HT-29 (cell line): ENCODE measurements at regions not wholly inside any gene's neighbourhood (a gene's known extent, or its start where the extent isn't known, plus 50 kb on each side); places are given as distances from the start of the nearest gene placed in this dataset.

Experiments used
- DNase-seq: peaks from one replicate; pipeline ENCODE4 v3.0.0-alpha.2; 2015; ENCODE audit warnings: low spot score

DNA sequence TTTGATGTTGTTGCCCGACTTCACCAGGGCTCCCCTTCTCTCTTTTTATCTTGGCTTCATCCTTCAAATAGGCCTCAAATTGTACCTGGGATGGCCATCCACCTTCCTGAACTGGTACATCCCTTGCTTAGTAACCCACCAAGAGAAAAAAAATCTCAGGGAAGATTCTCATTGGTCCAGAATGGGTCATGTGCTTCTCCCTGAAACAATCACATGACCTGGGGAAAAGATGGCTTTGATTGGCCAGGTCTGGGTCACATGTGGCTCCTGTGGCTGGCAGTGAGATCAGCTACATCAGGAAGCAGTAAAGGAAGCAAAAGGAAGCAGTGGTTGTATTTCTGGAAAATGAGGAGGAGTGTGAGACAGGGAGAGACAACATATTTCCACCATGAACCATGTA, 540.2 kb downstream of the MIAT start:
- DNase-seq, result no peak

GRCh38 chr22:27198518-27199035, 541.2 kb downstream of the MIAT start:
- DNase-seq, result no peak

GRCh38 chr22:27199354-27199753, 542.0 kb downstream of the MIAT start:
- no peak for DNase-seq

DNA sequence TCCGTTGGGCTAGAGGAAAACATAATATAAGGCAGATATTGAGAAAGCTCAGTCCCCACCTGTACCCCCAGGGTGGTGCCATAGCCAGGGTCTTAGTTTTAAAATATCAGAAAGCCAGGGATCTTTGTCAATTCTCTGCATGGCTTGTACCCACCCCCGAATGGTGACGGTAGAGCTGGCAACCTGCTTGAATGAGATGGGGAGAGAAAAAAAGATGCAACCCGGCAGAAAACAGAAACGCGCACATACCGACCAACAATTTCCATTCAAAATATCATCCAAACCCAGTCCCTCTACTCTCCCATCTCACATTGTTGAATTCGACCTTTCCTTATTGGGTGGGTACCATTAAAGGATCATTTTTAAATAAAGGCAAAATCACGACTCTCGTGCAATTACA, 543.9 kb downstream of the MIAT start:
- DNase-seq, result no peak

DNA sequence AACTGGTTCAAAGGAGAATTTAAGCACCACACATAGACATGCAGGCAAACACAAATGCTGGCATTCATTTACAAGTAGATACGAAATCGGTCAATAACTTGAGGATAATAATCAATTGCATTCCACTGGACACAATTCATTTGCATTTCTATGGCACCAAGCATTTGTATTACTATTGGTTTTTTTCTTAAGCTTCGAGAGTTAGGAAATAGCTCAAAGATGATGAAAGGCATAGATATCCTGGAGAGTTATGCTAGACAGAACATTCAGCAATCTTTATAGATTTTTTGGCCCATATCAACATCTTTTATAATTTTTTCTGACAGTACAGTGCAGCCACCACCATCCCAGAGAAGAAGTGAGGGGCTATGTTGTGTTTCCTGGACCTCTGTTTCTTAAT, 544.4 kb downstream of the MIAT start:
- no peak for DNase-seq

- no peak for DNase-seq
These were observed 545.9 kb downstream of the MIAT start for GRCh38 chr22:27203276-27203660.

GRCh38 chr22:27204280-27204679, 546.9 kb downstream of the MIAT start:
- no peak for DNase-seq

DNA sequence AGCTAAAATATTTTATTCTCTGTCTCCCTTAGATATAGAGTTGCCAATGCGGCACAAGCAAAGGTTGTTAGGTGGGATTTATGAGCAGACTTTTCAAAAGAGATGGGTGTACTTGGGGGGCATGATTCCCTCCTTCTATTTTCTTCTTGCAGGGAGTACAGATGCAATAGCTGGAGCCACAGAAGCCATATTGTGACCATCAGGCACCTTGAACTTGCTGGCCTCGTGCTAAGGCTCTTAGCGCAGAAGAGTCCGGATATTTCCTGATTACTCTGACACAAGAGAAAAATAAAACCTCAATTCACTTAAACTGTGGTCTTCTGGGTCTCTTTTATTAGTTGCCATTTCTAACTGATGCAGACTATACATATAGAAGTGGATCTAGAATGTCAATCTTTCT, 547.4 kb downstream of the MIAT start:
- no peak for DNase-seq

- no peak for DNase-seq
These were observed 548.3 kb downstream of the MIAT start for GRCh38 chr22:27205492-27206373.

- DNase-seq, result no peak
These were observed 549.2 kb downstream of the MIAT start for GRCh38 chr22:27206374-27207133.

DNA sequence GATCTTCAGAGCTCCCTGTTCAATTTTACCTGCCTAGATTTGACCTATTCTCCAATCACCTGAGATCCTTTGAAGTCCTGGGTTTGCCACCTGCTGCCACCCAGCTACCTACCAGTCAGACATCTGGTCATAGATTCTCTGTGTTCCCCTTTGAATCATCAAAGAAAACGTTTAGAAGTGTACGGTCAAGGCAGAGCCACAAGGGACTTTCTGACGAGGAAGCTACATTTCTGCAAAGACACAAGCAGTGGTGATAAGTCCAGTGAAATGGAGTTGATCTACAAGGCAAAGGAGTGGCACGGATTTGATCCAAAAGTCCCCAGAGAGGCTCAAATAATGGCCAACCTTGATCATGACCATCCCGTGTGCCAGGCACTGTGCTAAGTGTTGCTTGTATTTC, 549.9 kb downstream of the MIAT start:
- DNase-seq, result no peak

- no peak for DNase-seq
These were observed 550.5 kb downstream of the MIAT start for GRCh38 chr22:27207907-27208306.

DNA sequence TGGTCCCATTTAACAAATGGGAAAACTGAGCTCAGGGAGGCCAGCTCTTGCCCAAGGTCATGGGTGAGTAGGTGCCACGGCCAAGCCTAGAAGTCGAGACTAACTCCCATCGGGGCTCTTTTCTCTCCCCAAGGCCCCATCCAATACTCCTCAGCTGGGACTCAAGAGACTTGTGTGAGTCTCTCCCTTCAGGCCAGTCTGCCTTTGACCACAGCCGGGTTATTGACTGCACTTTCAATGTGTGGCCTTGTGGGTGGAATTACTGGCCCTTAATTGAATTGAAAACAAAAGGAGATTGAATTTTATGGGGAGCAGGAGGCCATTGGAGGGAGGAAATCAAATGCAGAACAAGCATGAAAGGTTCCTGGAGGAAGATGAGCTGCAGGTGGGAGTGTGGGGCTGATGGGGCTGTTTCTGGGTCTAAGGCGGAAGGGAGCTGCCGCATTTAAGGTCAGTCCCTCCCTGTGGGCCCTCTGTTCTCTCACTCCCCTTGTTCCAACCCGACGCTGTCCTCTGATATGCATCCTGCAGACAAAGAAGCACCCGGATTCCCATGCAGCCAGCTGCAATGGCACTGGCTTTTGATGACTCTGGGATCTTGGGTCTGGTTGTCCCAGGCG, 552.8 kb downstream of the MIAT start:
- DNase-seq, result no peak

DNA sequence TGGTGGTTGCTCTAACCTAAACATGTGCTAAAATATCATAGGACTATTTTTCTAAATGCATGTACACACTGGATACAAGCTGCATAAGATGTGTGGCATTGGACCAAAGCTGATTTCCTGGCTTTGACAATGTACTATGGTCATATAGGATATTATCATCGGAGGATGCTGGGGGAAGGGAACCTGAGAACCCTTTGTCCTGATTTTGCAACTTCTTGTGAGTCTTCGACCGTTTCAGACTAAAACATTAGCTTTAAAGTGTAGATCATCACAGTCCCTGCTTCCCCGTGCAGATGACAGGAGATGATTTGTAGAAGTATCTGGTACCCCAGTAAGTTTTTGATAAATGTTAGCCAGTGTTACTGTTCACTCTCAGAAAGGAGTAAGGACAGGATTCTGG, 554.7 kb downstream of the MIAT start:
- no peak for DNase-seq

GRCh38 chr22:27212617-27213177, 555.3 kb downstream of the MIAT start:
- DNase-seq, result no peak

DNA sequence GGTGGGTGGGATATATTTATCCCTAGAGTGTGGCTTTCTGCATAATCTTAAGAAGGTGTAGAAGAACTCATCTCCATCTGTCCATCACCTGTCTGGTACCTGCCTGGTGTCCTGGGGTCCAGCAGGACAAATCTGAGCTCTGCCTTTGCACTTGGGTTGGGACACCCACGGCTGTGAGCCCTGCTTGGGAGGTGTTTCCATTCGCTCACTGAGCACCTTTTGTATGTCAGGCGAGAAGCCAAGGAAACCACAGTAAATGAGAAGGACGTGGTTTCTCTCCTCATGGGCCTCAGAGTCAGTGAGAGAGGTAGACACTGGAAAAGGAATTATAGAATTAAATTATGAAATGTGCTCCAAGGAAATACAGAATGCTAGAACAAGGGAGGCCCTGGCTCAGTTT, 555.9 kb downstream of the MIAT start:
- no peak for DNase-seq

- no peak for DNase-seq
These were observed 556.6 kb downstream of the MIAT start for GRCh38 chr22:27213766-27214581.

- DNase-seq, result no peak
These were observed 557.3 kb downstream of the MIAT start for GRCh38 chr22:27214691-27215090.

DNA sequence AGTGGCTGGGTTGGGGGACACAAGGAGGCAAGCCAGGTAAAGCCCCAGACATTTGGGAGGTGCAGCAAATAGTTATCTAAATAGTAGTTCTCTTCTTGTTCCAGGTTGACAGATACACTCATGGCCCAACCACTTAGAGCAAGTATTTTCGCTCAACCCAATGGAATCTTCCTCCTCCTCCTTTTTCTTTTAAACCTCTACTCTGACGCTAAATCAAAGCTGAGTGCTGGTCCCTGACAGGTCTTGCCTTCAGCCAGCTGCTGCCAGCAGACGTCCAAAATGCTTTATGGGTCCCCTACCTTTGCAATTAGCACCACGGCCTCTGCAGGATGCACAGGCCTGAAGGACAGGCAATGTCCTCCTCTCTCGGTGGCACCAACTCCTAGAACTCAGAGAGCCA, 558.5 kb downstream of the MIAT start:
- no peak for DNase-seq

DNA sequence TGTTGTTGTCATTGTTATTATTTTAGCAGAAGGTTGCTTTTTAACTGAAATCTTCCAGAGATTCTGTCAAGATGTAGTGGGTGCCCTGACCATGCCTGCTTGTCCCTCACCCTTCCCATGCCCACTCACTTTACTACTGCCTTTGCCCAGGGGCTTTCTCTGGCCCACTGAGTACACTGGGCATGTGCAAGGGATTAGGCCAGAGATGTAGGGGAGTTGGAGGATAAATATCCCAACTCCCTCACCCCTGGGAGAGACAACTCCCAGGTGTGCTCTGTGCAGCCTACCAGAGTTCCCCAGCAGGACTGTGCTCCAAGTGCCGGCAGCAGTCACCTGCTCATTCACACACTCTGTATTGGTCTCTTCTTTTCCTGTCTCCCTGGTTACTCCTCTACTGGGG, 559.1 kb downstream of the MIAT start:
- no peak for DNase-seq

GRCh38 chr22:27217154-27217553, 559.8 kb downstream of the MIAT start:
- no peak for DNase-seq
